PC-3 (cell line): ENCODE measurements at regions not wholly inside any gene's neighbourhood (a gene's known extent, or its start where the extent isn't known, plus 50 kb on each side); places are given as distances from the start of the nearest gene placed in this dataset.

Source experiments
- ATAC-seq: fragments of 200-7000 bp; cut with Tn5 transposase; 2 replicates; pipeline ENCODE4 v1.9.1; 2020; ENCODE audit warnings: mild to moderate bottlenecking, moderate library complexity
- BruUV-seq: library from RNA; stranded (reverse); fragments of 400-500 nt; replicated peaks from 2 replicates; lab custom pipeline; 2021; lab: Mats Ljungman, UMichigan
- CTCF ChIA-PET: fragments of 300-600 bp; sonication (Branson Sonifier 250); formaldehyde crosslinking; loops from one replicate; lab custom pipeline; 2022; ENCODE audit warnings: antibody characterized with exemption; lab: Charles Lee
- POLR2A ChIA-PET: fragments of 300-600 bp; sonication (Branson Sonifier 250); formaldehyde crosslinking; loops from one replicate; lab custom pipeline; 2022; ENCODE audit warnings: antibody characterized with exemption; ENCODE audit not compliant: unreplicated experiment; lab: Charles Lee
- DNase-seq: peaks from one replicate; pipeline ENCODE4 v3.0.0-alpha.2; 2015
- H2AFZ ChIP-seq: fragments of 300-600 bp; sonication (generic); 2 replicates; pipeline ENCODE4 v1.6.0; 2016; ENCODE audit warnings: antibody characterized with exemption, low read length
- H3F3A ChIP-seq: fragments of 300-600 bp; sonication (generic); one replicate; pipeline ENCODE4 v1.6.0; 2017; ENCODE audit warnings: antibody characterized with exemption, low read length, control low read depth, mild to moderate bottlenecking; ENCODE audit not compliant: unreplicated experiment
- H3K27ac ChIP-seq: fragments of 300-600 bp; sonication (generic); 2 replicates; pipeline ENCODE4 v1.5.1; 2016; ENCODE audit warnings: mild to moderate bottlenecking, low read length
- H3K27me3 ChIP-seq: fragments of 300-600 bp; sonication (generic); 2 replicates; pipeline ENCODE4 v1.6.1; 2016; ENCODE audit warnings: low read length, mixed read lengths
- H3K36me3 ChIP-seq: fragments of 300-600 bp; sonication (generic); 2 replicates; pipeline ENCODE4 v1.6.1; 2016; ENCODE audit warnings: low read depth, mixed run types, low read length, mixed read lengths
- H3K4me1 ChIP-seq: fragments of 300-600 bp; sonication (generic); 2 replicates; pipeline ENCODE4 v1.5.1; 2016; ENCODE audit warnings: low read length; ENCODE audit not compliant: insufficient read depth
- H3K4me2 ChIP-seq: fragments of 300-600 bp; sonication (generic); 2 replicates; pipeline ENCODE4 v1.6.0; 2016; ENCODE audit warnings: low read length
- H3K4me3 ChIP-seq: fragments of 300-600 bp; sonication (generic); 2 replicates; pipeline ENCODE4 v1.5.1; 2016; ENCODE audit warnings: mild to moderate bottlenecking, low read length, mixed read lengths
- H3K79me2 ChIP-seq: fragments of 300-600 bp; sonication (generic); 2 replicates; pipeline ENCODE4 v1.6.1; 2017; ENCODE audit warnings: low read length, mixed read lengths
- H3K9ac ChIP-seq: fragments of 300-600 bp; sonication (generic); 2 replicates; pipeline ENCODE4 v1.6.0; 2016; ENCODE audit warnings: mild to moderate bottlenecking, low read length
- H3K9me2 ChIP-seq: fragments of 300-600 bp; sonication (generic); replicated peaks from 2 replicates; pipeline ENCODE4 v1.6.1; 2016; ENCODE audit warnings: mixed run types, low read length, mixed read lengths
- H3K9me3 ChIP-seq: fragments of 300-600 bp; sonication (generic); 2 replicates; pipeline ENCODE4 v1.6.1; 2016; ENCODE audit warnings: low read length, mixed read lengths
- H4K20me1 ChIP-seq: fragments of 300-600 bp; sonication (generic); 2 replicates; pipeline ENCODE4 v1.6.1; 2016; ENCODE audit warnings: low read length, mixed read lengths
- CTCF ChIP-seq: fragments of 300-600 bp; sonication (generic); conservative IDR thresholded peaks from 2 replicates; pipeline ENCODE4 v1.5.1; 2017; ENCODE audit warnings: antibody characterized with exemption, low read depth, mild to moderate bottlenecking, low read length
- EZH2 ChIP-seq: fragments of 300-600 bp; sonication (generic); IDR thresholded peaks from one replicate; pipeline ENCODE4 v1.6.1; 2017; ENCODE audit warnings: antibody characterized with exemption, mild to moderate bottlenecking, low read length; ENCODE audit not compliant: unreplicated experiment
- EZH2phosphoT487 ChIP-seq: fragments of 300-600 bp; sonication (generic); IDR thresholded peaks from 2 replicates; pipeline ENCODE4 v1.6.1; 2018; ENCODE audit warnings: mild to moderate bottlenecking, antibody characterized with exemption, low read length, borderline replicate concordance
- intact Hi-C: fragments of 100-400 bp; cut with micrococcal nuclease; formaldehyde crosslinking; loops from 2 replicates; pipeline ENCODE4 v1.9.0; 2023

- BruUV-seq, result no TSS peak
- Histone ChIP-seq H3K4me3 (no peak overlapping the region), H3K9ac (no peak overlapping the region), H3K4me2 (no peak overlapping the region), H3F3A (no peaks in the 10 kb centered on the region), H3K27ac (no peak overlapping the region), H3K4me1 (no peaks in the 10 kb centered on the region), H2AFZ (no peak overlapping the region), H3K9me3 (no peaks in the 10 kb centered on the region), H3K27me3 (no peaks in the 10 kb centered on the region), H3K36me3 (no peaks in the 10 kb centered on the region), H3K79me2 (no peaks in the 10 kb centered on the region), H4K20me1 (no peaks in the 10 kb centered on the region), H3K9me2 (no peaks in the 10 kb centered on the region)
- no peak for ATAC-seq
- ChIA-PET POLR2A (no interaction called here), CTCF (no interaction called here)
- intact Hi-C loops, result no loop called here
- TF ChIP-seq EZH2phosphoT487, result no peak
- no peak for TF ChIP-seq EZH2
- no peak for TF ChIP-seq CTCF
- no peak for DNase-seq
Observed at GRCh38 chr13:53214433-53214832, 185.8 kb downstream of the OLFM4 start.

- Histone ChIP-seq H3K36me3 (no peaks in the 10 kb centered on the region), H3K27ac (no peak overlapping the region), H3F3A (no peaks in the 10 kb centered on the region), H2AFZ (no peak overlapping the region), H3K9me3 (no peaks in the 10 kb centered on the region), H3K27me3 (no peaks in the 10 kb centered on the region), H3K4me3 (no peak overlapping the region), H3K4me1 (no peaks in the 10 kb centered on the region), H3K9ac (no peak overlapping the region), H4K20me1 (no peaks in the 10 kb centered on the region), H3K9me2 (no peaks in the 10 kb centered on the region), H3K4me2 (no peak overlapping the region), H3K79me2 (no peaks in the 10 kb centered on the region)
- ATAC-seq (no peak), DNase-seq (no peak)
- no TSS peak for BruUV-seq
- TF ChIP-seq EZH2, result no peak
- no peak for TF ChIP-seq EZH2phosphoT487
- TF ChIP-seq CTCF, result no peak
- CTCF ChIA-PET, result no interaction called here
- intact Hi-C loops, result no loop called here
- POLR2A ChIA-PET, result no interaction called here
Observed at GRCh38 chr13:53215563-53215962, 186.9 kb downstream of the OLFM4 start.

- H3K9me2 ChIP-seq, result no peaks in the 10 kb centered on the region
- no peak for ATAC-seq
- H3F3A ChIP-seq, result no peaks in the 10 kb centered on the region
- no peak overlapping the region for H3K27ac ChIP-seq
- H4K20me1 ChIP-seq, result no peaks in the 10 kb centered on the region
- intact Hi-C loops, result no loop called here
- no peak for TF ChIP-seq CTCF
- no peak for TF ChIP-seq EZH2phosphoT487
- no peak for TF ChIP-seq EZH2
- no peak overlapping the region for H2AFZ ChIP-seq
- no peak for DNase-seq
- H3K27me3 ChIP-seq, result no peaks in the 10 kb centered on the region
- H3K36me3 ChIP-seq, result no peaks in the 10 kb centered on the region
- ChIA-PET POLR2A (no interaction called here), CTCF (no interaction called here)
- BruUV-seq, result no TSS peak
- no peaks in the 10 kb centered on the region for H3K4me1 ChIP-seq
- H3K4me2 ChIP-seq, result no peak overlapping the region
- no peaks in the 10 kb centered on the region for H3K9me3 ChIP-seq
- H3K4me3 ChIP-seq, result no peak overlapping the region
- no peak overlapping the region for H3K9ac ChIP-seq
- H3K79me2 ChIP-seq, result no peaks in the 10 kb centered on the region
Observed at GRCh38 chr13:53216773-53217172, 188.2 kb downstream of the OLFM4 start.
